ENCODE measurements at regions not wholly inside any gene's neighbourhood (a gene's known extent, or its start where the extent isn't known, plus 50 kb on each side); places are given as distances from the start of the nearest gene placed in this dataset.

DNA sequence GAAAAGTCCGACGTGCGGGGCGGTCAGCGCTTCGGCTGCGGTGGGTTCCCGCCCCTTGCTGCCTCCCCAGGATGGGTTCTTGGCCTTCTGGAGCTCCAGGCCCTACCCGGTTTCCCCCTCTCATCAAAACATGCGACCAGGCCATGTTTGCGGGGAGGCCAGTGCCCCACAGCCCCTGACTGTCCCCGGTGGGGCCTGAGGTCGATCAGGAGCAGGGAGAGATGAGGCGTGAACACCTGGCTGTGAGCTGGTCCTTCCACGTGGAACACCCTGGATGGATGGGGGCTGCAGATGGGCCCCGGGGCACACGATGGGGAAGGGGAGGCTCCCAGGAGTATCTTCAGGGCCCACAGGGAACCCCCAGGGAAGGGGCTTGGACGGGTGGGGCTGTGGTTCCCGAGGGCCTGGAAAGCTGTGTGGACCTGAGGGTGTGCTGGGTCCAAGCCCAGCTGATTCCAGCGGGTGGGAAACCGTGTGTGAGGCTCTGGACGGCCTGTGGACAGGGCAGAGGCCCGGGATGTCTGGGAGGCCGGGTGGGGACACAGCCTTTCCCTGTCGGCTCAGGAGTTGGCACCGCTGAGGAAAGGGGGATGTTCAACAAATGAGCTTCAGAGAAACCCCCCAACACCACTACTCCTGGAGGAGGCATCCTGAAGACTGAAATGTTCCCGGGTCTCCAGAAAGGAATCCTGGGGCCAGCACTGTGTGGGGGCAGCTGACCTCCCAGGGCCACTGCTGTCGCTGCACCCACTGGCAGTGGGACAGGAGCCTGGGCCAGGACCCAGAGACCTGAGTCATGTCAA is 187.0 kb upstream of the C14orf180 start:
- TF ChIP-seq, protein P1, sequence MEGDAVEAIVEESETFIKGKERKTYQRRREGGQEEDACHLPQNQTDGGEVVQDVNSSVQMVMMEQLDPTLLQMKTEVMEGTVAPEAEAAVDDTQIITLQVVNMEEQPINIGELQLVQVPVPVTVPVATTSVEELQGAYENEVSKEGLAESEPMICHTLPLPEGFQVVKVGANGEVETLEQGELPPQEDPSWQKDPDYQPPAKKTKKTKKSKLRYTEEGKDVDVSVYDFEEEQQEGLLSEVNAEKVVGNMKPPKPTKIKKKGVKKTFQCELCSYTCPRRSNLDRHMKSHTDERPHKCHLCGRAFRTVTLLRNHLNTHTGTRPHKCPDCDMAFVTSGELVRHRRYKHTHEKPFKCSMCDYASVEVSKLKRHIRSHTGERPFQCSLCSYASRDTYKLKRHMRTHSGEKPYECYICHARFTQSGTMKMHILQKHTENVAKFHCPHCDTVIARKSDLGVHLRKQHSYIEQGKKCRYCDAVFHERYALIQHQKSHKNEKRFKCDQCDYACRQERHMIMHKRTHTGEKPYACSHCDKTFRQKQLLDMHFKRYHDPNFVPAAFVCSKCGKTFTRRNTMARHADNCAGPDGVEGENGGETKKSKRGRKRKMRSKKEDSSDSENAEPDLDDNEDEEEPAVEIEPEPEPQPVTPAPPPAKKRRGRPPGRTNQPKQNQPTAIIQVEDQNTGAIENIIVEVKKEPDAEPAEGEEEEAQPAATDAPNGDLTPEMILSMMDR (IDR thresholded peaks at IDR 0.05): no peak
- intact Hi-C loops (cut with DNase I, micrococcal nuclease): no loop called here
- Histone ChIP-seq H3K4me1 (ENCODE audit: low read depth) (no peaks in the 10 kb centered on the region), H3K9me3 (peaks cover 4% of the 10 kb centered on the region), H3K4me3 (no peak overlapping the region), H3K36me3 (ENCODE audit: low read depth) (no peaks in the 10 kb centered on the region)
- DNase-seq (no peak), ATAC-seq (no peak)

DNA sequence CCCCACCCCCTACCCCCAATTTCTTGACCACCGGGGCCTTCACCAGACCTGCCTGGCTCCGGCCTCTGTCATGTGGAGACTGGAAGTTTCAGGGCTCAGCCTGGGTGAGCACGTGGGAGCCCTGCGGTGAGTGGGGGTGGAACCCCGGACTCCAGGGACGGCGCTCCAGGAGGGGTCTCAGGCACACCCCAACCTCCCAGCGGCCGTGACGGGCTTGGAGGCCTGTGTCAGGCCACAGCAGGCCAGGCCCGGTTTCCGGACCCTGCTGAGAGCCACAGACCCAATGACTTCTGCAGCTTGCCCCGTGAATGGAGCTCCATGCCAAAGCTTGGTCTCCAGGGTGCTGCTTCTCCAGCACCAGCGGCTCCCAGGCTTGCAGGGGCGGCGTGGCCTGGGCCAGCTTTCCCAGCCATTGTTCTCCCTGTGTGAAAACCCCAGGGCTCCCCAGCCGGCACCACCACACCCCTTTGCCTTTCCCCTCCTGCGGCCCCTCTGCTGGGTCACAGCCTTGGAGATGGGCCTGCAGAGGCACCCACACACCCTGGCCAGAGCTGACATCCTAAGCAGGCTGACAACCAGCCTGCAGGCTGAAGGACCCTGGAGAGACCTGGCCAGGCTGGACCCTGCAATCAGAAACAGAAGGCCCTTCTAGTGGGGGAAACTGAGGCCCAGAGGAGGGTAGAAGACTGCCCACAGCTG is 186.2 kb upstream of the C14orf180 start:
- ATAC-seq: no peak

DNA sequence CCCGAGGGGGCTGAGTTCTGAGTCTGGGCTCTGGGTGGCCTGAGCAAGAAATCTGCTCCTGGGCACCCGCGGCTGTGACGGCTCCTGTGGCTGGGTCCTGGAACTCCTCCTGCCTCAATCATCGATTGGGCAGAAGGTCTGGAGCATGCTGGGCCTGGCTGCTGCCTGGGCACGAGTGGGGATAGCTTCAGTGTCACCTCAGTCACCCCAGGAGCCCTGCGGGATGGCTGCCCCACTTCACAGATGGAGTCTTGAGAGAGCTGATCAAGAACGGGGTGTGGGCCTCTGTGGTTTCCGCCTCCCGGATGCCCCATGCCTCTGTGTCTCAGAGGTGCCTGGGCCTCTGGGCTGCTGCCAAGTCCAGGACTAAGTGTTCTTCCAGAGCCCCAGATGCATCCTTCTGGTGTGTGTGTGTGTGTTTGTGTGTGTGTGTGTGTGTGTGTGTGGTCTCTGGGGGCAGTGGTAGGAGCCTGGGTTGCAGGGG is 185.6 kb upstream of the C14orf180 start:
- intact Hi-C loops (cut with DNase I, micrococcal nuclease): no loop called here
- Histone ChIP-seq H3K4me1 (ENCODE audit: low read depth) (no peaks in the 10 kb centered on the region), H3K9me3 (peaks cover 15% of the 10 kb centered on the region), H3K4me3 (no peak overlapping the region), H3K36me3 (ENCODE audit: low read depth) (no peaks in the 10 kb centered on the region)
- ATAC-seq (peak; percentile 75), DNase-seq (peak; percentile 20 to 84 (median 45))
- TF ChIP-seq, protein P1 (IDR thresholded peaks at IDR 0.05): no peak

More for the DNA sequence above, 186.2 kb upstream of the C14orf180 start:
- Histone ChIP-seq H3K4me3 (no peak overlapping the region), H3K4me1 (ENCODE audit: low read depth) (no peaks in the 10 kb centered on the region), H3K9me3 (peaks cover 11% of the 10 kb centered on the region), H3K36me3 (ENCODE audit: low read depth) (no peaks in the 10 kb centered on the region)
- intact Hi-C loops (cut with DNase I, micrococcal nuclease): no loop called here
- peak in 1 of 3 donors; percentile 45 for DNase-seq
- TF ChIP-seq, protein P1 (IDR thresholded peaks at IDR 0.05): no peak

DNA sequence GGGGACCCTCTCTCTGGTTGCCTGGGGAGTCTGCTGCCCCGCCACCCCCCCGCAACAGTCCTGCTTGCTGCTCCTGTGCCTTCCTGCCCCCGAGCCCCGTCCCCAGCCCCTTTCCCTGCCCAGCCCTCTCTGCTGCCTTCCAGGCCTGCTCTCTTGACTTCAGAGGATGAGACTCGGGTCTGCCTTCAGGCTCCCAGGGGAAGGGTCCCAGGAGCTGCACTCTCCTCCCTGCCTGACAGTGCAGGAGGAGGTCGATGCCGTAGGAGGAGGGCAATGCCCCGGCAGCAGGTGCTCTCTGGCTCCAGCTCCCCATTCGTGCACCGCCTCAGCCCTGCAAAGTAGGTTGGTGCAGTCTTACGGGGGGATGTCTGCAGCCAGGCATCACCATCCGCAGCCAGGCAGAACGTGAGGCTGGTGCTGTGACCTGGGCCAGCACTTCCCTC is 185.1 kb upstream of the C14orf180 start:
- H3K4me3 ChIP-seq: no peak overlapping the region
- TF ChIP-seq, protein P1 (IDR thresholded peaks at IDR 0.05): no peak
- H3K4me1 ChIP-seq (ENCODE audit: low read depth): no peaks in the 10 kb centered on the region
- DNase-seq: peak in 1 of 3 donors; percentile 43
- intact Hi-C loops (cut with DNase I, micrococcal nuclease): no loop called here
- H3K9me3 ChIP-seq: peaks cover 15% of the 10 kb centered on the region
- no peak for ATAC-seq
- no peaks in the 10 kb centered on the region for H3K36me3 ChIP-seq (ENCODE audit: low read depth)

DNA sequence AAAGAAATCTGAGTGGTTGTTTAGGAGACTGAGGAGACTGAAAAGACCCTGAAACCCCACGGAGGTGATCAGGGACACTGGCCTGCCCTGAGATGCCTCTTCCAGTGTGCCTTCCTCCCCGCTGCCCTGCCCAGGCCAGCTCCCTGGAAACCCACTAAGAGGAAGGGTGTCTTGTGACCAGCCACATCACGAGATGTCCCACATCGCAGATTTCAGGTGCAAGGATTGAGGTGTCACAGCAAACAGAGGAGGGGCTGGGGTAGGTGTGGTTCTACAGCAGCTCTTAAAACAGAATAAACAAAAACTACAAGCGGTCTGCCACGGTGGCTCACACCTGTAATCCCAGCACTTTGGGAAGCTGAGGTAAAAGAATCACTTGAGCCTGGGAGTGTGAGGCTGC is 184.3 kb upstream of the C14orf180 start:
- H3K9me3 ChIP-seq: peaks cover 15% of the 10 kb centered on the region
- no peaks in the 10 kb centered on the region for H3K4me1 ChIP-seq (ENCODE audit: low read depth)
- no peak for DNase-seq
- H3K36me3 ChIP-seq (ENCODE audit: low read depth): no peaks in the 10 kb centered on the region
- ATAC-seq: no peak
- intact Hi-C loops (cut with DNase I, micrococcal nuclease): no loop called here
- H3K4me3 ChIP-seq: no peak overlapping the region
- TF ChIP-seq, protein P1 (IDR thresholded peaks at IDR 0.05): no peak

All from mucosa of descending colon (tissue), 3 donors.